H1 (cell line): ENCODE measurements at regions not wholly inside any gene's neighbourhood (a gene's known extent, or its start where the extent isn't known, plus 50 kb on each side); places are given as distances from the start of the nearest gene placed in this dataset.

Source experiments
- BCL11A ChIP-seq, 2 experiments: IDR thresholded peaks; one replicate each; pipeline ENCODE4 v1.6.1; 2011; ENCODE audit warnings: low read depth in 2 of 2, low read length in 2 of 2, mild to moderate bottlenecking in 2 of 2
- CTCF ChIP-seq, 3 experiments: IDR thresholded peaks; 1 replicate in 2 of 3; 2 replicates in 1 of 3; pipeline versions ENCODE4 v1.5.1 to v1.6.1; 2011; ENCODE audit warnings: low read length in 3 of 3, mild to moderate bottlenecking in 3 of 3, inconsistent platforms in 2 of 3, low read depth in 1 of 3, moderate library complexity in 1 of 3; ENCODE audit not compliant: insufficient read depth in 1 of 3; ENCODE audit errors: control extremely low read depth in 1 of 3
- FOSL1 ChIP-seq: IDR thresholded peaks from 2 replicates; pipeline ENCODE4 v1.6.1; 2011; ENCODE audit warnings: mild to moderate bottlenecking, low read depth, low read length, moderate library complexity; ENCODE audit not compliant: insufficient read depth
- RXRA ChIP-seq: IDR thresholded peaks from 2 replicates; pipeline ENCODE4 v1.6.1; 2011; ENCODE audit warnings: low read depth, mild to moderate bottlenecking, low read length, moderate library complexity; ENCODE audit not compliant: insufficient read depth
- SIRT6 ChIP-seq: IDR thresholded peaks from one replicate; pipeline ENCODE4 v1.7.1; 2012; ENCODE audit warnings: low read length, inconsistent platforms

GRCh38 chr10:29203432-29203831 is 85.4 kb upstream of the LYZL1 start (continued):
- no peak for TF ChIP-seq CTCF (IDR thresholded peaks at IDR 0.05; ENCODE audit: control extremely low read depth in 1 of 3, insufficient read depth in 1 of 3, low read depth in 1 of 3, low read length in 3 of 3)
- TF ChIP-seq BCL11A (IDR thresholded peaks at IDR 0.05; ENCODE audit: low read depth in 2 of 2, low read length in 2 of 2): no peak
- no peak for TF ChIP-seq RXRA
- no peak for TF ChIP-seq FOSL1
- no peak for TF ChIP-seq SIRT6
